ENCODE measurements at regions not wholly inside any gene's neighbourhood (a gene's known extent, or its start where the extent isn't known, plus 50 kb on each side); places are given as distances from the start of the nearest gene placed in this dataset.
"Not testable (repeated sequence)": the region's sequence is repeated elsewhere in the genome, so short reads cannot be mapped to it uniquely, and the experiment has no call there.

- H3K9me3 Mint-ChIP-seq; H3K27ac Mint-ChIP-seq; CTCF ChIA-PET (ENCODE audit: partially characterized antibody); H3K27me3 Mint-ChIP-seq; POLR2A ChIA-PET (ENCODE audit: partially characterized antibody); DNase-seq; H3K36me3 Mint-ChIP-seq; H3K4me3 ChIP-seq (ENCODE audit: low read length in 2 of 2); H3K9me3 ChIP-seq (ENCODE audit: control insufficient read depth in 1 of 2, low read length in 2 of 2); H3K27me3 ChIP-seq (ENCODE audit: insufficient read depth, low read length); H3K36me3 ChIP-seq (ENCODE audit: insufficient read depth, low read length); H3K4me1 ChIP-seq (ENCODE audit: insufficient read depth, low read length); H3K4me1 Mint-ChIP-seq; H3K4me3 Mint-ChIP-seq; H3K27ac ChIP-seq (ENCODE audit: low read depth, low read length); intact Hi-C loops (cut with micrococcal nuclease): not testable (repeated sequence)
Measured at GRCh38 chr4:10775132-10775531, 90.6 kb upstream of the CLNK start.

- Mint-ChIP-seq H3K27ac (no peak overlapping the region), H3K4me1 (no peaks in the 10 kb centered on the region), H3K9me3 (peaks cover 0 to 4% (median under 1%) of the 10 kb centered on the region in 8 donors), H3K36me3 (no peaks in the 10 kb centered on the region), H3K4me3 (no peak overlapping the region), H3K27me3 (no peaks in the 10 kb centered on the region)
- no peak overlapping the region for H3K4me3 ChIP-seq (ENCODE audit: low read length in 2 of 2)
- ChIA-PET POLR2A (ENCODE audit: partially characterized antibody) (no interaction called here), CTCF (ENCODE audit: partially characterized antibody) (no interaction called here)
- H3K27ac ChIP-seq (ENCODE audit: low read depth, low read length) = no peak overlapping the region
- no peaks in the 10 kb centered on the region for H3K36me3 ChIP-seq (ENCODE audit: insufficient read depth, low read length)
- H3K4me1 ChIP-seq (ENCODE audit: insufficient read depth, low read length) = no peaks in the 10 kb centered on the region
- H3K27me3 ChIP-seq (ENCODE audit: insufficient read depth, low read length) = no peaks in the 10 kb centered on the region
- intact Hi-C loops (cut with micrococcal nuclease) = no loop called here
- no peaks in the 10 kb centered on the region for H3K9me3 ChIP-seq (ENCODE audit: control insufficient read depth in 1 of 2, low read length in 2 of 2)
- DNase-seq = no peak
Measured at GRCh38 chr4:10773656-10774055, 89.1 kb upstream of the CLNK start.

DNA sequence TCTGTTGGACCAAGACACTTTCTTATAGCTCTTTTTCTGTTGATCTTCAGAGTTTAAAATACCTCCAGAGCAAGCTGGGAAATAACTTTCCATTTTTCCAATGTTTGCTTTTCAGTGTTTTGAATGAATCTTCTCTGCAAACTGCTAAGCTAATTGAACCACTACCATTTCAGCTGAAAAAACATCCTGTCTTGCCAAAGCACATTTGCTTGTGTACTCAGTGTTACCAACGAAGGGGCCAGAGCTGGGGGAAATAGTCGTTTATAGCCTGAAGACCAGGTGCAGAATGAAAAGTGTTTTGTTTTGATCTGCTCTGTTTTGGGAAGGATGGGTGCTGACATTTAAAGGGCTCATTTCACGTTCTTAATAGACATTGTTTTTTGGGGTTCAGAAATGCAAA lies 88.4 kb upstream of the CLNK start:
- Mint-ChIP-seq H3K36me3 (no peaks in the 10 kb centered on the region), H3K4me3 (no peak overlapping the region), H3K27me3 (no peaks in the 10 kb centered on the region), H3K4me1 (no peaks in the 10 kb centered on the region), H3K27ac (no peak overlapping the region), H3K9me3 (peaks cover 0 to 4% (median 2%) of the 10 kb centered on the region in 8 donors)
- H3K4me3 ChIP-seq (ENCODE audit: low read length in 2 of 2) = no peak overlapping the region
- H3K27me3 ChIP-seq (ENCODE audit: insufficient read depth, low read length) = no peaks in the 10 kb centered on the region
- H3K9me3 ChIP-seq (ENCODE audit: control insufficient read depth in 1 of 2, low read length in 2 of 2) = no peaks in the 10 kb centered on the region
- no peak overlapping the region for H3K27ac ChIP-seq (ENCODE audit: low read depth, low read length)
- no peaks in the 10 kb centered on the region for H3K4me1 ChIP-seq (ENCODE audit: insufficient read depth, low read length)
- ChIA-PET POLR2A (ENCODE audit: partially characterized antibody) (no interaction called here), CTCF (ENCODE audit: partially characterized antibody) (no interaction called here)
- no peaks in the 10 kb centered on the region for H3K36me3 ChIP-seq (ENCODE audit: insufficient read depth, low read length)
- DNase-seq = no peak
- intact Hi-C loops (cut with micrococcal nuclease) = no loop called here

DNA sequence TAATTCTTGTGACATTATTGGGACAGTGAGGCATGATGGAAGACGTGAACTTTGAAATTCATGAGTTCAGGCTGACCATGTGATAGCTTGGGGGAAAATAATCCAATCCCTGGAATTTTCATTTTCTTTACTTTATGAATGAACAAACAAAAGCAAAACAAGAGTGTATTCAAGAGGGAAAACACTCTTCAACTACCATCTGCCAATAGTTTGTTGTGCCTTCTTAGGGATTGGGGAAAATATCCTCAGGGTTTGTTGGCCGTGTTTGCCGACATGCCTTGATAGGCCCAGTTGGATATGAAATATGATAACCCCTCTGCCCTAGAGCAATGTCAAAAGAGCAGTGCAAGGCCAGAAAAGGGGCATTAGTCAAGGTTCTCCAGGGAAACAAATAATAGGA lies 80.8 kb upstream of the CLNK start:
- CTCF ChIA-PET (ENCODE audit: partially characterized antibody) = no interaction called here

DNA sequence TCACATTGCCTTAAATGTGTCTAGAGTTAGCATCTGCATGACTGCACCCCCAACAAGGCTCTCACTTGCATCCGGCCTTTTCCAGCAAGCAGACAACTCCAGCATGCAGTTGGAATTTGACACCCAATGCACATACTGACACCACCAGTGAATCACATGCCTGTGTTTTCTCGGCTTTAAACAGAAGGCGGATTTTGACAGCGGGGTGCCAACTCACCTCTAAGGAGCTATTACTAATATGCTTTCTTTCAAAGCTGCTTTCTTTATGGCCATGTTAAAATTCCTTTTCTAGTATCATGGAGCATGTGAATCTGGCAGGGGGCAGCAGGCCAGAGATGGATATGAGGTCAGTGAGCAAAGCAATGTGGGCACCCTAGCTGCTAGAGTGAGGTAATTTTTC lies 78.0 kb upstream of the CLNK start:
- no peak overlapping the region for H3K27ac Mint-ChIP-seq
- intact Hi-C loops (cut with micrococcal nuclease) = no loop called here
- H3K36me3 ChIP-seq (ENCODE audit: insufficient read depth, low read length) = no peaks in the 10 kb centered on the region
- no peaks in the 10 kb centered on the region for H3K4me1 ChIP-seq (ENCODE audit: insufficient read depth, low read length)
- ChIA-PET POLR2A (ENCODE audit: partially characterized antibody) (no interaction called here), CTCF (ENCODE audit: partially characterized antibody) (no interaction called here)
- H3K27me3 Mint-ChIP-seq = no peaks in the 10 kb centered on the region
- H3K4me1 Mint-ChIP-seq = no peaks in the 10 kb centered on the region
- H3K9me3 ChIP-seq (ENCODE audit: control insufficient read depth in 1 of 2, low read length in 2 of 2) = no peaks in the 10 kb centered on the region
- no peak overlapping the region for H3K27ac ChIP-seq (ENCODE audit: low read depth, low read length)
- peaks cover 0 to 15% (median 2%) of the 10 kb centered on the region in 8 donors for H3K9me3 Mint-ChIP-seq
- no peak for DNase-seq
- no peak overlapping the region for H3K4me3 Mint-ChIP-seq
- H3K4me3 ChIP-seq (ENCODE audit: low read length in 2 of 2) = no peak overlapping the region
- no peaks in the 10 kb centered on the region for H3K36me3 Mint-ChIP-seq
- H3K27me3 ChIP-seq (ENCODE audit: insufficient read depth, low read length) = no peaks in the 10 kb centered on the region

More for the DNA sequence above, 80.8 kb upstream of the CLNK start:
- DNase-seq = no peak
- Histone ChIP-seq H3K27me3 (ENCODE audit: insufficient read depth, low read length) (no peaks in the 10 kb centered on the region), H3K27ac (ENCODE audit: low read depth, low read length) (no peak overlapping the region), H3K4me3 (ENCODE audit: low read length in 2 of 2) (no peak overlapping the region), H3K36me3 (ENCODE audit: insufficient read depth, low read length) (no peaks in the 10 kb centered on the region), H3K4me1 (ENCODE audit: insufficient read depth, low read length) (no peaks in the 10 kb centered on the region), H3K9me3 (ENCODE audit: control insufficient read depth in 1 of 2, low read length in 2 of 2) (no peaks in the 10 kb centered on the region)
- no peaks in the 10 kb centered on the region for H3K27me3 Mint-ChIP-seq
- intact Hi-C loops (cut with micrococcal nuclease) = no loop called here
- no peak overlapping the region for H3K27ac Mint-ChIP-seq
- POLR2A ChIA-PET (ENCODE audit: partially characterized antibody) = no interaction called here
- peaks cover 0 to 16% (median 4%) of the 10 kb centered on the region in 8 donors for H3K9me3 Mint-ChIP-seq
- H3K36me3 Mint-ChIP-seq = no peaks in the 10 kb centered on the region
- H3K4me3 Mint-ChIP-seq = no peak overlapping the region
- H3K4me1 Mint-ChIP-seq = no peaks in the 10 kb centered on the region

GRCh38 chr4:10761903-10762302 lies 77.3 kb upstream of the CLNK start:
- Mint-ChIP-seq H3K27ac (no peak overlapping the region), H3K4me1 (no peaks in the 10 kb centered on the region), H3K36me3 (no peaks in the 10 kb centered on the region), H3K27me3 (no peaks in the 10 kb centered on the region), H3K9me3 (peaks cover 0 to 13% (median 2%) of the 10 kb centered on the region in 8 donors), H3K4me3 (no peak overlapping the region)
- H3K36me3 ChIP-seq (ENCODE audit: insufficient read depth, low read length) = no peaks in the 10 kb centered on the region
- ChIA-PET POLR2A (ENCODE audit: partially characterized antibody) (no interaction called here), CTCF (ENCODE audit: partially characterized antibody) (no interaction called here)
- H3K9me3 ChIP-seq (ENCODE audit: control insufficient read depth in 1 of 2, low read length in 2 of 2) = no peaks in the 10 kb centered on the region
- H3K4me1 ChIP-seq (ENCODE audit: insufficient read depth, low read length) = no peaks in the 10 kb centered on the region
- no peaks in the 10 kb centered on the region for H3K27me3 ChIP-seq (ENCODE audit: insufficient read depth, low read length)
- no peak for DNase-seq
- H3K4me3 ChIP-seq (ENCODE audit: low read length in 2 of 2) = no peak overlapping the region
- H3K27ac ChIP-seq (ENCODE audit: low read depth, low read length) = no peak overlapping the region
- intact Hi-C loops (cut with micrococcal nuclease) = no loop called here

- Histone ChIP-seq H3K4me1 (ENCODE audit: insufficient read depth, low read length) (no peaks in the 10 kb centered on the region), H3K27me3 (ENCODE audit: insufficient read depth, low read length) (no peaks in the 10 kb centered on the region), H3K4me3 (ENCODE audit: low read length in 2 of 2) (no peak overlapping the region), H3K9me3 (ENCODE audit: control insufficient read depth in 1 of 2, low read length in 2 of 2) (no peaks in the 10 kb centered on the region), H3K27ac (ENCODE audit: low read depth, low read length) (no peak overlapping the region), H3K36me3 (ENCODE audit: insufficient read depth, low read length) (no peaks in the 10 kb centered on the region)
- intact Hi-C loops (cut with micrococcal nuclease) = no loop called here
- no peaks in the 10 kb centered on the region for H3K4me1 Mint-ChIP-seq
- no peak overlapping the region for H3K4me3 Mint-ChIP-seq
- DNase-seq = no peak
- H3K9me3 Mint-ChIP-seq = peaks cover 0 to 13% (median under 1%) of the 10 kb centered on the region in 8 donors
- CTCF ChIA-PET (ENCODE audit: partially characterized antibody) = no interaction called here
- H3K36me3 Mint-ChIP-seq = no peaks in the 10 kb centered on the region
- H3K27me3 Mint-ChIP-seq = no peaks in the 10 kb centered on the region
- no peak overlapping the region for H3K27ac Mint-ChIP-seq
- POLR2A ChIA-PET (ENCODE audit: partially characterized antibody) = interaction anchor here (0.5 kb wide), 1 partner anchor 25 kb away, joined by 3 read pairs; no protein-coding TSS in a partner anchor
Measured at GRCh38 chr4:10760086-10760485, 75.5 kb upstream of the CLNK start.

DNA sequence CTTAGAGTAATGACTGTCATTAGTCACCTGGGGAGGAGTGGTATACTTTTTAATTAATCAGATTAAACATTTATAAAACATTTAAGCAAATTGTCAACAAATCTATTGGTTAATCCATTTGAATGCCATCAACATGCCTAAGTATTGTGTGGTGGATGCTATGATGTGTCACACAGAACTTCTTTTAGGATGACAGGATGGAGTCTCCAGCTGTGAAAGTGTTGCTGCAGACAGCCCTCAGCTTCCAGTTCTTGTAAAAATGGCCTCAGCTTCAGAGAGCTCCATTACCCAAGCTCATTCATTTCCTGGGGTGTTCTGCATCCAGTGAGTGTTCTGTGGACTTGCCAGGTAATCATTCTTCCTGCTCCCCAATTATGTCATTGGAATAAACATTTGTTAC lies 74.3 kb upstream of the CLNK start:
- Histone ChIP-seq H3K27me3 (ENCODE audit: insufficient read depth, low read length) (no peaks in the 10 kb centered on the region), H3K4me1 (ENCODE audit: insufficient read depth, low read length) (no peaks in the 10 kb centered on the region), H3K27ac (ENCODE audit: low read depth, low read length) (no peak overlapping the region), H3K9me3 (ENCODE audit: control insufficient read depth in 1 of 2, low read length in 2 of 2) (no peaks in the 10 kb centered on the region), H3K36me3 (ENCODE audit: insufficient read depth, low read length) (no peaks in the 10 kb centered on the region), H3K4me3 (ENCODE audit: low read length in 2 of 2) (no peak overlapping the region)
- ChIA-PET POLR2A (ENCODE audit: partially characterized antibody) (no interaction called here), CTCF (ENCODE audit: partially characterized antibody) (no interaction called here)
- Mint-ChIP-seq H3K27me3 (no peaks in the 10 kb centered on the region), H3K4me1 (no peaks in the 10 kb centered on the region), H3K27ac (no peak overlapping the region), H3K9me3 (peaks cover 0 to 8% (median 0%) of the 10 kb centered on the region in 8 donors), H3K36me3 (no peaks in the 10 kb centered on the region), H3K4me3 (no peak overlapping the region)
- DNase-seq = no peak
- intact Hi-C loops (cut with micrococcal nuclease) = no loop called here
